ENCODE measurements at regions not wholly inside any gene's neighbourhood (a gene's known extent, or its start where the extent isn't known, plus 50 kb on each side); places are given as distances from the start of the nearest gene placed in this dataset.
"Not testable (repeated sequence)": the region's sequence is repeated elsewhere in the genome, so short reads cannot be mapped to it uniquely, and the experiment has no call there.

DNA sequence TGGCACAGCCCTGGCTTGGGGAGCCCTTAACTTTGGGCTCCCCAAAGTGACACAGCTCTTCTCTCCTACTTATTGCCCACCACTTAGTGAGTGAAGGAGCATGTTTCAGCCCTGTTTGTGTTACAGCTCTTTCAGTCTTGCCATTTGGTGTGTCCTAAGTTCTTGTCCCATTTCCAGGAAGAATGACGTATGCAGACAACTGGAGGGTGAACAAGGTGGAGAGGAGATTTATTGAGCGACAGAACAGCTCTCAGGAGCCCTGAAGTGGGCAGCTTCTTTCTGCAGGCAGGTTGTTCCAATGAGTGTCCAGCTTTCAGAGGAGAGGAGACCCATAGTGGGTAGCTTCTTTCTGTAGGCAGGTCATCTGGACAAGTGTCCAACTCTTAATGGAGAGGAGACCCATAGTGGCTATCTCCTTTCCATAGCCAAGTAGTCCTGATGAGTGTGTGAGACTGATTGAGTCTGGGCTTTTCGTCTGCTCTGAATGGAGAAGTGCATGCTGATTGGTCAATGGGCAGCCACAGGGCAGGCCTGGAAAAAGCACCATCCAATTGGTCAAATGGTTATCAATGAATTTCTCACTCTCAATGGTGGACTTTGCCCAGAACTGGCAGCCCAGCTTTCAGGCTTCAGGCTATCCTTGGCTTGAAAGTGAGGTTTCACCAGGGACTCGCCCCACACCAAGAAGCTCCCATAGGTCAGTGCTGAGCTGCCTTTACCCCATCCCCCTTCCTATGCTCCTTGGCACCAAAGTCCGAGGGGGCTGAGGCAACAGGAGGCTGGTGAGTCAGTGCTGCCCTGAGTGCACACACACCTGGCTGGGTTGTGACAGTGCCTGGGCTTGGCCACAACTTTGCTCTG lies 688.2 kb downstream of the NYAP2 start:
- TF ChIP-seq EZH2 (IDR thresholded peaks at IDR 0.05; ENCODE audit: borderline replicate concordance, low read depth, low read length, poor library complexity, severe bottlenecking): no peak
- TF ChIP-seq, protein P1, sequence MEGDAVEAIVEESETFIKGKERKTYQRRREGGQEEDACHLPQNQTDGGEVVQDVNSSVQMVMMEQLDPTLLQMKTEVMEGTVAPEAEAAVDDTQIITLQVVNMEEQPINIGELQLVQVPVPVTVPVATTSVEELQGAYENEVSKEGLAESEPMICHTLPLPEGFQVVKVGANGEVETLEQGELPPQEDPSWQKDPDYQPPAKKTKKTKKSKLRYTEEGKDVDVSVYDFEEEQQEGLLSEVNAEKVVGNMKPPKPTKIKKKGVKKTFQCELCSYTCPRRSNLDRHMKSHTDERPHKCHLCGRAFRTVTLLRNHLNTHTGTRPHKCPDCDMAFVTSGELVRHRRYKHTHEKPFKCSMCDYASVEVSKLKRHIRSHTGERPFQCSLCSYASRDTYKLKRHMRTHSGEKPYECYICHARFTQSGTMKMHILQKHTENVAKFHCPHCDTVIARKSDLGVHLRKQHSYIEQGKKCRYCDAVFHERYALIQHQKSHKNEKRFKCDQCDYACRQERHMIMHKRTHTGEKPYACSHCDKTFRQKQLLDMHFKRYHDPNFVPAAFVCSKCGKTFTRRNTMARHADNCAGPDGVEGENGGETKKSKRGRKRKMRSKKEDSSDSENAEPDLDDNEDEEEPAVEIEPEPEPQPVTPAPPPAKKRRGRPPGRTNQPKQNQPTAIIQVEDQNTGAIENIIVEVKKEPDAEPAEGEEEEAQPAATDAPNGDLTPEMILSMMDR (conservative IDR thresholded peaks at IDR 0.05; ENCODE audit: low read depth, low read length): no peak
- H3K27me3 ChIP-seq (replicated peaks; ENCODE audit: insufficient read depth, low read depth, low read length, poor library complexity): no peaks in the 10 kb centered on the region
- H3K36me3 ChIP-seq (ENCODE audit: insufficient read depth, low read length, poor library complexity, severe bottlenecking): no peaks in the 10 kb centered on the region
- H3K4me3 ChIP-seq (ENCODE audit: low read depth, low read length, poor library complexity, severe bottlenecking): no peak overlapping the region
- no peaks in the 10 kb centered on the region for H3K4me1 ChIP-seq (ENCODE audit: insufficient read depth, low read length, poor library complexity, severe bottlenecking)
- CTCF ChIA-PET: no interaction called here
- BruUV-seq (replicated peaks): no TSS peak
- H3K9me3 ChIP-seq (ENCODE audit: low read depth, low read length, poor library complexity, severe bottlenecking): peaks cover under 1% of the 10 kb centered on the region
- intact Hi-C loops (cut with micrococcal nuclease; ENCODE audit: unreplicated experiment): no loop called here
- POLR2A ChIA-PET (ENCODE audit: low non-redundant PET): no interaction called here
- H3K27ac ChIP-seq (ENCODE audit: low read depth, low read length, poor library complexity, severe bottlenecking): no peak overlapping the region
- DNase-seq (ENCODE audit: low spot score): no peak

DNA sequence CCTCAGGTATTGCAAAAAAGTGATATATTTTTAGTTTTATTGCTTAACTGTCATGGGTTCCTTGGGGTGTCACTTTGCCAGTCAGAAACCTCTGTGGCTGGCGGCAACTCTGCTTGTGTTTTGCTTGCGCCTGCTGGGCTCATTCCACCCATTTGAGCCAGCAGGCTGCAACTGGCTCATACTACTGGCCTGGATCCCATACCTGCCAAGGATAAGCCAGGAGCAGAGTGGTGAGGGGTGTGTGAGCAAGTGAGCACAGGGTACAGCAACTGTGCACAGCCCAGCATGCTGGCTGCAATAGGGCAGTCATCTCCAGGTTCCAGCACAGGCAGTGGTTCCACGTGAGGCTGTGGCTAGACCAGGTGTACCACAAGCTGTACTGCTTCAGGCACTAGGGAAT lies 687.5 kb downstream of the NYAP2 start:
- Histone ChIP-seq H3K4me3 (ENCODE audit: low read depth, low read length, poor library complexity, severe bottlenecking) (no peak overlapping the region), H3K9me3 (ENCODE audit: low read depth, low read length, poor library complexity, severe bottlenecking) (no peaks in the 10 kb centered on the region), H3K27me3 (replicated peaks; ENCODE audit: insufficient read depth, low read depth, low read length, poor library complexity) (no peaks in the 10 kb centered on the region), H3K4me1 (ENCODE audit: insufficient read depth, low read length, poor library complexity, severe bottlenecking) (no peaks in the 10 kb centered on the region), H3K27ac (ENCODE audit: low read depth, low read length, poor library complexity, severe bottlenecking) (no peak overlapping the region), H3K36me3 (ENCODE audit: insufficient read depth, low read length, poor library complexity, severe bottlenecking) (no peaks in the 10 kb centered on the region)
- no peak for TF ChIP-seq EZH2 (IDR thresholded peaks at IDR 0.05; ENCODE audit: borderline replicate concordance, low read depth, low read length, poor library complexity, severe bottlenecking)
- TF ChIP-seq, protein P1 (conservative IDR thresholded peaks at IDR 0.05; ENCODE audit: low read depth, low read length): no peak
- ChIA-PET POLR2A (ENCODE audit: low non-redundant PET) (no interaction called here), CTCF (no interaction called here)
- intact Hi-C loops (cut with micrococcal nuclease; ENCODE audit: unreplicated experiment): no loop called here
- DNase-seq (ENCODE audit: low spot score): no peak
- no TSS peak for BruUV-seq (replicated peaks)

DNA sequence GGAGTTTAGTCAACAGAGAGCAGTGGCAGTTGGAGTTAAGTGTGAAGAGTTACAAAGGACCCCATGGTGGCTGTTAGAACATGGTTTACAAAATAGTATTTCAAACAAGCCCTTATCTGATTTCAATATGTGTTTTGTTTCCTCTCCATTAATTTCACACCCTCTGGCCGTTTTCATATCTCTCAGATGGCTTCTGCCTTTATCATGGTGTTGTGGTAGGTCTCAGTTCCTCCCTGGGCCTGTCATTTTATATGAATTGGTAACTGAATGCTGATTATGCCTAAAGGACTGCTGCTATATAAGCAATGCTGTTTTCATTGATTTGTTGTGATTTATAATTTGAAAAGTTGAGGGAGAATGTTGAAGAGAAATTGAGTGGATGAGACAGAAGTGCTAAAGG lies 686.7 kb downstream of the NYAP2 start:
- H3K4me1 ChIP-seq (ENCODE audit: insufficient read depth, low read length, poor library complexity, severe bottlenecking): no peaks in the 10 kb centered on the region
- no peak for DNase-seq (ENCODE audit: low spot score)
- no peak for TF ChIP-seq EZH2 (IDR thresholded peaks at IDR 0.05; ENCODE audit: borderline replicate concordance, low read depth, low read length, poor library complexity, severe bottlenecking)
- TF ChIP-seq, protein P1 (conservative IDR thresholded peaks at IDR 0.05; ENCODE audit: low read depth, low read length): no peak
- intact Hi-C loops (cut with micrococcal nuclease; ENCODE audit: unreplicated experiment): no loop called here
- ChIA-PET POLR2A (ENCODE audit: low non-redundant PET) (no interaction called here), CTCF (no interaction called here)
- no peaks in the 10 kb centered on the region for H3K9me3 ChIP-seq (ENCODE audit: low read depth, low read length, poor library complexity, severe bottlenecking)
- no TSS peak for BruUV-seq (replicated peaks)
- no peak overlapping the region for H3K27ac ChIP-seq (ENCODE audit: low read depth, low read length, poor library complexity, severe bottlenecking)
- no peak overlapping the region for H3K4me3 ChIP-seq (ENCODE audit: low read depth, low read length, poor library complexity, severe bottlenecking)
- H3K36me3 ChIP-seq (ENCODE audit: insufficient read depth, low read length, poor library complexity, severe bottlenecking): no peaks in the 10 kb centered on the region
- H3K27me3 ChIP-seq (replicated peaks; ENCODE audit: insufficient read depth, low read depth, low read length, poor library complexity): no peaks in the 10 kb centered on the region

DNA sequence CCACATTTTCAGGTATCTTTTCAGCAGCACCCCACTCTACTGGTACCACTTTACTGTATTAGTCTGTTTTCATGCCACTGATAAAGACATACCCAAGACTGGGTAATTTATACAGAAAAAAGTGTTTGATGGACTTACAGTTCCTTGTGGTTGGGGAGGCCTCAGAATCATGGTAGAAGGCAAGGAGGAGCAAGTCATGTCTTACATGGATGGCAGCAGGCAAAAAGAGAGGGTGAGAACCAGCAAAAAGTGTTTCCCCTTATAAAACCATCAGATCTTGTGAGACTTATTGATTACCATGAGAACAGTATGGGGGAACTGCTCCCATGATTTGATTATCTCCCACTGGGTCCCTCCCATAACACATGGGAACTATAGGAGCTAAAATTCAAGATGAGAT lies 685.9 kb downstream of the NYAP2 start:
- H3K36me3 ChIP-seq (ENCODE audit: insufficient read depth, low read length, poor library complexity, severe bottlenecking); H3K27me3 ChIP-seq (replicated peaks; ENCODE audit: insufficient read depth, low read depth, low read length, poor library complexity); CTCF ChIA-PET; POLR2A ChIA-PET (ENCODE audit: low non-redundant PET); BruUV-seq (replicated peaks); DNase-seq (ENCODE audit: low spot score); H3K27ac ChIP-seq (ENCODE audit: low read depth, low read length, poor library complexity, severe bottlenecking); intact Hi-C loops (cut with micrococcal nuclease; ENCODE audit: unreplicated experiment); H3K4me3 ChIP-seq (ENCODE audit: low read depth, low read length, poor library complexity, severe bottlenecking); H3K4me1 ChIP-seq (ENCODE audit: insufficient read depth, low read length, poor library complexity, severe bottlenecking); H3K9me3 ChIP-seq (ENCODE audit: low read depth, low read length, poor library complexity, severe bottlenecking): not testable (repeated sequence)

Data from A673 (cell line).